PC-9 (cell line): ENCODE measurements at regions not wholly inside any gene's neighbourhood (a gene's known extent, or its start where the extent isn't known, plus 50 kb on each side); places are given as distances from the start of the nearest gene placed in this dataset.

Experiments used
- EZH2 ChIP-seq: fragments of 200-600 bp; sonication (generic); IDR thresholded peaks from 2 replicates; pipeline ENCODE4 v1.8.0; 2017; ENCODE audit warnings: antibody characterized with exemption, low read depth
- TF ChIP-seq, protein P1 (sequence below): fragments of 200-600 bp; sonication (generic); conservative IDR thresholded peaks from 2 replicates; pipeline ENCODE4 v1.6.1; 2017; ENCODE audit warnings: mixed run types, antibody characterized with exemption, mild to moderate bottlenecking, moderate library complexity

DNA sequence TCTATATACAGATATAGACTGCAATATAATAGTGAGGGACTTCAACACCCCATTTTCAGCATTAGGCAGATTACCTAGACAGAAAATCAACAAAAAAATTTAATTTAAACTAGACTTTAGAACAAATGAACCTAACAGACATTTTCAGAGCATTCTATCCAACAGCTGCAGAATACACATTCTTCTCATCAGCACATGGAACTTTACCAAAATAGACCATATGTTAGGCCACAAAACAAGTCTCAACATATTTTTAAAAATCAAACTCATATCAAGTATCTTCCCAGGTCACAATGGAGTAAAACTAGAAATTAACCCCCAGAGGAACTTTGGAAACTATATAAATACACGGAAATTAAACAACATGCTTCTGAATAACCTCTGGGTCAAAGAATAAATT lies 169.6 kb downstream of the MTERF1 start:
- TF ChIP-seq, protein P1, sequence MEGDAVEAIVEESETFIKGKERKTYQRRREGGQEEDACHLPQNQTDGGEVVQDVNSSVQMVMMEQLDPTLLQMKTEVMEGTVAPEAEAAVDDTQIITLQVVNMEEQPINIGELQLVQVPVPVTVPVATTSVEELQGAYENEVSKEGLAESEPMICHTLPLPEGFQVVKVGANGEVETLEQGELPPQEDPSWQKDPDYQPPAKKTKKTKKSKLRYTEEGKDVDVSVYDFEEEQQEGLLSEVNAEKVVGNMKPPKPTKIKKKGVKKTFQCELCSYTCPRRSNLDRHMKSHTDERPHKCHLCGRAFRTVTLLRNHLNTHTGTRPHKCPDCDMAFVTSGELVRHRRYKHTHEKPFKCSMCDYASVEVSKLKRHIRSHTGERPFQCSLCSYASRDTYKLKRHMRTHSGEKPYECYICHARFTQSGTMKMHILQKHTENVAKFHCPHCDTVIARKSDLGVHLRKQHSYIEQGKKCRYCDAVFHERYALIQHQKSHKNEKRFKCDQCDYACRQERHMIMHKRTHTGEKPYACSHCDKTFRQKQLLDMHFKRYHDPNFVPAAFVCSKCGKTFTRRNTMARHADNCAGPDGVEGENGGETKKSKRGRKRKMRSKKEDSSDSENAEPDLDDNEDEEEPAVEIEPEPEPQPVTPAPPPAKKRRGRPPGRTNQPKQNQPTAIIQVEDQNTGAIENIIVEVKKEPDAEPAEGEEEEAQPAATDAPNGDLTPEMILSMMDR, result no peak
- TF ChIP-seq EZH2, result no peak
